ENCODE measurements at regions not wholly inside any gene's neighbourhood (a gene's known extent, or its start where the extent isn't known, plus 50 kb on each side); places are given as distances from the start of the nearest gene placed in this dataset.

DNA sequence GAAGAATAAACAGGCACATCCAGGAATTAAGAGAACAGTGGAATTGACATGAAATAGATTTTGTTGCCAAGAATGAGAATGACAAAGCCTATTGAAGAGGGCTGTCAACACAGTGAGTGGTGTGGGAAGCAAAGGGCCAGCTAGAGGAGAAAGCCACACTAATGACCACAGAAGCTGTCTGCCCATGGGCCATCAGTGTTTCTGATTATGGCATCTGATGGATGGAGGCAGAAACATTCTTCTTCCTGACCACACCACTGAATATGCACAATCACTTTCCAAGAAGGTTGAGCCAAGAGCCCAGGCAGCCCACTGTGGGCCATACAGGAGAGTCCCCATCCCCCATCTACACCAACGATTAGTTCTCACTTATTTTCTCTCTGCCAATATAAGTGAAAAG, 146.0 kb upstream of the SH3BP4 start:
- Histone ChIP-seq H3K36me3 (ENCODE audit: insufficient read depth, low read length, poor library complexity, severe bottlenecking) (no peaks in the 10 kb centered on the region), H3K4me3 (ENCODE audit: low read depth, low read length, poor library complexity, severe bottlenecking) (no peak overlapping the region), H3K4me1 (ENCODE audit: insufficient read depth, low read length, poor library complexity, severe bottlenecking) (no peaks in the 10 kb centered on the region), H3K9me3 (ENCODE audit: low read depth, low read length, poor library complexity, severe bottlenecking) (no peaks in the 10 kb centered on the region), H3K27ac (ENCODE audit: low read depth, low read length, poor library complexity, severe bottlenecking) (no peak overlapping the region), H3K27me3 (replicated peaks; ENCODE audit: insufficient read depth, low read depth, low read length, poor library complexity) (no peaks in the 10 kb centered on the region)
- POLR2A ChIA-PET (ENCODE audit: low non-redundant PET) = no interaction called here
- TF ChIP-seq EZH2 (IDR thresholded peaks at IDR 0.05; ENCODE audit: borderline replicate concordance, low read depth, low read length, poor library complexity, severe bottlenecking) = no peak
- TF ChIP-seq, protein P1, sequence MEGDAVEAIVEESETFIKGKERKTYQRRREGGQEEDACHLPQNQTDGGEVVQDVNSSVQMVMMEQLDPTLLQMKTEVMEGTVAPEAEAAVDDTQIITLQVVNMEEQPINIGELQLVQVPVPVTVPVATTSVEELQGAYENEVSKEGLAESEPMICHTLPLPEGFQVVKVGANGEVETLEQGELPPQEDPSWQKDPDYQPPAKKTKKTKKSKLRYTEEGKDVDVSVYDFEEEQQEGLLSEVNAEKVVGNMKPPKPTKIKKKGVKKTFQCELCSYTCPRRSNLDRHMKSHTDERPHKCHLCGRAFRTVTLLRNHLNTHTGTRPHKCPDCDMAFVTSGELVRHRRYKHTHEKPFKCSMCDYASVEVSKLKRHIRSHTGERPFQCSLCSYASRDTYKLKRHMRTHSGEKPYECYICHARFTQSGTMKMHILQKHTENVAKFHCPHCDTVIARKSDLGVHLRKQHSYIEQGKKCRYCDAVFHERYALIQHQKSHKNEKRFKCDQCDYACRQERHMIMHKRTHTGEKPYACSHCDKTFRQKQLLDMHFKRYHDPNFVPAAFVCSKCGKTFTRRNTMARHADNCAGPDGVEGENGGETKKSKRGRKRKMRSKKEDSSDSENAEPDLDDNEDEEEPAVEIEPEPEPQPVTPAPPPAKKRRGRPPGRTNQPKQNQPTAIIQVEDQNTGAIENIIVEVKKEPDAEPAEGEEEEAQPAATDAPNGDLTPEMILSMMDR (conservative IDR thresholded peaks at IDR 0.05; ENCODE audit: low read depth, low read length) = no peak
- no peak for DNase-seq (ENCODE audit: low spot score)
- CTCF ChIA-PET = no interaction called here
- no TSS peak for BruUV-seq (replicated peaks)
- intact Hi-C loops (cut with micrococcal nuclease; ENCODE audit: unreplicated experiment) = no loop called here

DNA sequence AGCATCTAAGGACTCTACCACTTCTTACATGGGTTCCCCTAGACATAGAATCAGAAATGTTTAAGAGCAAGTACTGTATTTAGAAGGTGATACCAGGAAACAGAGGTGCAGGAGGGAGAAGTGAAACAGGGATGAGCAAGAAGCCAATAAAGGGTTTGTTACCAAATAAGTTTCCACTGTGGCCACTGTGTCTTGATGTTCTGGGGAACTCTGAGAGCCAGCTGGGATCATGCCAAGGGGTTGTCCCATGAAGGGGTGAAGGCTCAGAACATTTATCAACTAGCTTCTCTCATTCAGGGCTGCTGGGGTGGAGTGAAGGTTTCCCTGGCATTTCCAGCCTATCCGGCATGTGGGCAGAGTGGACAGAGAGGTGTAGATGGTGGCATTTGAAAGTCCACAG, 147.1 kb upstream of the SH3BP4 start:
- ChIA-PET CTCF (no interaction called here), POLR2A (ENCODE audit: low non-redundant PET) (no interaction called here)
- H3K27me3 ChIP-seq (replicated peaks; ENCODE audit: insufficient read depth, low read depth, low read length, poor library complexity) = no peaks in the 10 kb centered on the region
- no peak overlapping the region for H3K4me3 ChIP-seq (ENCODE audit: low read depth, low read length, poor library complexity, severe bottlenecking)
- BruUV-seq (replicated peaks) = no TSS peak
- no peak for TF ChIP-seq EZH2 (IDR thresholded peaks at IDR 0.05; ENCODE audit: borderline replicate concordance, low read depth, low read length, poor library complexity, severe bottlenecking)
- TF ChIP-seq, protein P1 (conservative IDR thresholded peaks at IDR 0.05; ENCODE audit: low read depth, low read length) = no peak
- no peak overlapping the region for H3K27ac ChIP-seq (ENCODE audit: low read depth, low read length, poor library complexity, severe bottlenecking)
- intact Hi-C loops (cut with micrococcal nuclease; ENCODE audit: unreplicated experiment) = no loop called here
- no peaks in the 10 kb centered on the region for H3K9me3 ChIP-seq (ENCODE audit: low read depth, low read length, poor library complexity, severe bottlenecking)
- DNase-seq (ENCODE audit: low spot score) = no peak
- no peaks in the 10 kb centered on the region for H3K36me3 ChIP-seq (ENCODE audit: insufficient read depth, low read length, poor library complexity, severe bottlenecking)
- no peaks in the 10 kb centered on the region for H3K4me1 ChIP-seq (ENCODE audit: insufficient read depth, low read length, poor library complexity, severe bottlenecking)

DNA sequence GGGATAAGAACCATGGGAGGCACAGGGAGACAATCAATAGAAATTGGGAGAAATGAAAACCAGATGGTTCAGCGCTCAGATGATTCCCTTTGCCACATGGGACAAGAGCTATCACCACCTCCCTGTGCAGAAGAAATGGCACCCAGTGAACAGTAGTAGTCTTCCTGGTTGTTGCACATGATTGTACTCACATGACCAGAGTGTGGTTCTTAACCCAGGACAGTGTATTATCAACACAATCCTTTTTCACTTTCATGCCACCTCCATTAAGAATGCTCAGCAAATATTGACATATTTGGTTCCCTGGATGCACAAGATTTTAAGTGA, 149.0 kb upstream of the SH3BP4 start:
- BruUV-seq (replicated peaks) = no TSS peak
- Histone ChIP-seq H3K4me1 (ENCODE audit: insufficient read depth, low read length, poor library complexity, severe bottlenecking) (no peaks in the 10 kb centered on the region), H3K9me3 (ENCODE audit: low read depth, low read length, poor library complexity, severe bottlenecking) (no peaks in the 10 kb centered on the region), H3K27ac (ENCODE audit: low read depth, low read length, poor library complexity, severe bottlenecking) (no peak overlapping the region), H3K36me3 (ENCODE audit: insufficient read depth, low read length, poor library complexity, severe bottlenecking) (no peaks in the 10 kb centered on the region), H3K4me3 (ENCODE audit: low read depth, low read length, poor library complexity, severe bottlenecking) (no peak overlapping the region), H3K27me3 (replicated peaks; ENCODE audit: insufficient read depth, low read depth, low read length, poor library complexity) (no peaks in the 10 kb centered on the region)
- no peak for TF ChIP-seq EZH2 (IDR thresholded peaks at IDR 0.05; ENCODE audit: borderline replicate concordance, low read depth, low read length, poor library complexity, severe bottlenecking)
- TF ChIP-seq, protein P1 (conservative IDR thresholded peaks at IDR 0.05; ENCODE audit: low read depth, low read length) = no peak
- intact Hi-C loops (cut with micrococcal nuclease; ENCODE audit: unreplicated experiment) = no loop called here
- no peak for DNase-seq (ENCODE audit: low spot score)
- POLR2A ChIA-PET (ENCODE audit: low non-redundant PET) = no interaction called here
- CTCF ChIA-PET = no interaction called here

All from A673 (cell line).